H1 (cell line): ENCODE measurements at regions not wholly inside any gene's neighbourhood (a gene's known extent, or its start where the extent isn't known, plus 50 kb on each side); places are given as distances from the start of the nearest gene placed in this dataset.

Experiments used
- HDAC2 ChIP-seq, 2 experiments: fragments of 300-600 bp in 1 of 2; sonication (generic) in 1 of 2; IDR thresholded peaks; 2 replicates each; pipeline ENCODE4 v1.6.1; 2011 to 2012; ENCODE audit warnings: low read depth in 2 of 2, low read length in 2 of 2, mild to moderate bottlenecking in 2 of 2, moderate library complexity in 2 of 2, borderline replicate concordance in 1 of 2, inconsistent platforms in 1 of 2
- SP1 ChIP-seq: IDR thresholded peaks from 2 replicates; pipeline ENCODE4 v1.6.1; 2011; ENCODE audit warnings: low read depth, low read length

DNA sequence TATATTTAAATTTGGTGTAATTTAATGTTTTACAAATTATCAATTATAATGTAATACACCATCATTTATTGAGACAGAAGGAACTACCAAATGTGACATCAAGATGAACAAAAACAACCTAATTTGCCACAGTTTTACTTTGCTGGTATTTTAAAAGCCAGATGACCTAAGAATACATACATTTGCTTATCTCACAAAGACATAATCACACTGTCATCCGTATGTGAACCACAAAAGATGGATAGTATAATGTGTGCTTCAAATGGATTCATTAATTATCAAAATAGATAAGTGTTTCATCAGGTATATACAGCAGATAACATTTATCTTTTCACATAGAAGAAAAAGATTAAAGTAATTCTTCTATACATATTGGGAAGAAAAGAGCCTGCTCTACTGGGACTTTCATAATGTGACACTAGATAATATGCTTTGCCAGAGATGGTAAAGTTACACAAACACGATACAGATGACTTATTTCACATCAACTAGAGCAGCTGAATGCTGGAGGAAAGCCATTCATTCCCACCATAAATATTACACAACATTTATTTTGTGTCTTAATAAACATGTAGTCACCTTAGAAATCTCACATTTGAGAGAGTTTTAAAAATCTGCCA lies 278.5 kb downstream of the ISL1 start:
- TF ChIP-seq SP1, result no peak
- TF ChIP-seq HDAC2 (IDR thresholded peaks at IDR 0.05; ENCODE audit: borderline replicate concordance in 1 of 2, low read depth in 2 of 2, low read length in 2 of 2), result no peak
